CD4-positive, CD25-positive, alpha-beta regulatory T cell (primary cell): ENCODE measurements at regions not wholly inside any gene's neighbourhood (a gene's known extent, or its start where the extent isn't known, plus 50 kb on each side); places are given as distances from the start of the nearest gene placed in this dataset.

ENCODE experiments used
- ATAC-seq, 2 donors: fragments of 150-1000 bp; cut with Tn5 transposase; one replicate each; pipeline ENCODE4 v1.10.0; 2021; ENCODE audit warnings: low read depth in 2 of 2, moderate number of reproducible peaks in 2 of 2, moderate library complexity in 1 of 2
- DNase-seq, 3 donors: peaks; one replicate each; pipeline versions ENCODE4 v3.0.0 to v3.0.0-alpha.2; 2012 to 2022; ENCODE audit warnings: mixed read lengths in 1 of 3
- H3K27ac ChIP-seq: one replicate; pipeline ENCODE4 v1.7.0; 2013; ENCODE audit warnings: mild to moderate bottlenecking, low read length; ENCODE audit not compliant: insufficient read depth, poor library complexity, severe bottlenecking
- H3K27me3 ChIP-seq: one replicate; pipeline ENCODE4 v1.7.0; 2013; ENCODE audit warnings: low read length; ENCODE audit not compliant: control insufficient read depth, insufficient read depth
- H3K36me3 ChIP-seq: one replicate; pipeline ENCODE4 v1.7.0; 2013; ENCODE audit warnings: mild to moderate bottlenecking, low read length, moderate library complexity; ENCODE audit not compliant: control insufficient read depth, insufficient read depth
- H3K4me1 ChIP-seq: 2 replicates; pipeline ENCODE4 v1.7.0; 2013; ENCODE audit warnings: mild to moderate bottlenecking, low read length; ENCODE audit not compliant: insufficient read depth, control insufficient read depth, poor library complexity, severe bottlenecking
- H3K4me3 ChIP-seq: one replicate; pipeline ENCODE4 v1.7.0; 2013; ENCODE audit warnings: low read depth, mild to moderate bottlenecking, low read length, moderate library complexity
- H3K9me3 ChIP-seq, 2 experiments: 1 replicate in 1 of 2; 2 replicates in 1 of 2; pipeline ENCODE4 v1.7.0; 2013; ENCODE audit warnings: low read length in 2 of 2, mild to moderate bottlenecking in 1 of 2, moderate library complexity in 1 of 2; ENCODE audit not compliant: control insufficient read depth in 2 of 2
- H3K27ac Mint-ChIP-seq, 3 donors: one replicate each; pipeline ENCODE4 v1.8.0; 2020 to 2022; ENCODE audit warnings: mild to moderate bottlenecking in 3 of 3, mixed read lengths in 3 of 3, moderate library complexity in 2 of 3
- H3K27me3 Mint-ChIP-seq: one replicate; pipeline ENCODE4 v1.8.0; 2022; ENCODE audit warnings: mild to moderate bottlenecking, mixed read lengths
- H3K36me3 Mint-ChIP-seq: one replicate; pipeline ENCODE4 v1.8.0; 2020; ENCODE audit warnings: mixed read lengths
- H3K4me1 Mint-ChIP-seq, 4 donors: one replicate each; pipeline ENCODE4 v1.8.0; 2020 to 2022; ENCODE audit warnings: mixed read lengths in 4 of 4, mild to moderate bottlenecking in 1 of 4
- H3K4me3 Mint-ChIP-seq, 4 donors: one replicate each; pipeline ENCODE4 v1.8.0; 2020 to 2022; ENCODE audit warnings: mild to moderate bottlenecking in 4 of 4, mixed read lengths in 4 of 4, moderate library complexity in 3 of 4
- H3K9me3 Mint-ChIP-seq, 7 donors: one replicate each; pipeline ENCODE4 v1.8.0; 2020 to 2022; ENCODE audit warnings: mixed read lengths in 7 of 7, mild to moderate bottlenecking in 3 of 7, moderate library complexity in 2 of 7

DNA sequence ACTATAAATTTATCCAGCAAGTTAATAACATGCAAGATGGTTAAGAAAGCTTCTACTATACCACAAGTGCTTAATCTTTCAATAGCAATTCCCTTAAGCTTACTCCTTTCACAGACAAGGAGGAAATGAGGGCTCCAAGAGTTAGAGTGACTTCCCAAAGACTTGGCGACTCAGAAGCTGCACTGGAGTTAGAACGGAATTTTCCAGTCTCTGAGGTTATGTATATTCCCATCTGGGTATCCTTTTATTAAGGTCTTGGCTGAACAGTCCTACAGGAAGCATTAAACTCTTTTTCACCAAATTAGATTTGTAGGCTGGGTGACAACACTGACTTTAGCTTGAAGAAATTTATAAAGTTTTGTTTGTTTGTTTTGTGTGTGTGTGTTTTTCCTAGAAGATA is 256.9 kb upstream of the DPP10 start:
- ATAC-seq: no peak

DNA sequence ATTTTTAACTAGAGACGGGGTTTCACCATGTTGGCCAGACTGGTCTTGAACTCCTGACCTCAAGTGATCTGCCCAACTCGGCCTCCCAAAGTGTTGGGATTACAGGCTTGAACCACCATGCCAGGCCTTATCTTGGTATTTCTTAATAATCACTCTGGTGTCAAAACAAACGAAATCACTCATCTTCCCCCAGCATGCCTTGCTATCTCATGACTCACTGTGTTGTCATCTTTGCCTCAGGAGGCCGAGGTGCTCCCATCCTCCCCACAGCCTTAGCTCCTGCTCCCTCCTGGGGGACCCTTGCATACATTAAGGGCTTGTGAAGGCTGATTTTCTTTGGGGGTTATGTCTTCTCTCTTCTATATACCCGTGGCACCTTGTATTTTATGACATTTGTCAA is 250.1 kb upstream of the DPP10 start:
- H3K4me1 Mint-ChIP-seq: no peaks in the 10 kb centered on the region

More for the DNA sequence above, 256.9 kb upstream of the DPP10 start:
- Histone ChIP-seq H3K27me3 (peaks cover 3% of the 10 kb centered on the region), H3K9me3 (no peaks in the 10 kb centered on the region), H3K4me1 (no peaks in the 10 kb centered on the region), H3K36me3 (no peaks in the 10 kb centered on the region), H3K4me3 (no peak overlapping the region), H3K27ac (no peak overlapping the region)
- Mint-ChIP-seq H3K36me3 (no peaks in the 10 kb centered on the region), H3K4me3 (no peak overlapping the region), H3K4me1 (no peaks in the 10 kb centered on the region), H3K9me3 (peaks cover 0 to 5% (median 1%) of the 10 kb centered on the region in 7 donors), H3K27ac (no peak overlapping the region), H3K27me3 (peaks cover 8% of the 10 kb centered on the region)
- DNase-seq: no peak

DNA sequence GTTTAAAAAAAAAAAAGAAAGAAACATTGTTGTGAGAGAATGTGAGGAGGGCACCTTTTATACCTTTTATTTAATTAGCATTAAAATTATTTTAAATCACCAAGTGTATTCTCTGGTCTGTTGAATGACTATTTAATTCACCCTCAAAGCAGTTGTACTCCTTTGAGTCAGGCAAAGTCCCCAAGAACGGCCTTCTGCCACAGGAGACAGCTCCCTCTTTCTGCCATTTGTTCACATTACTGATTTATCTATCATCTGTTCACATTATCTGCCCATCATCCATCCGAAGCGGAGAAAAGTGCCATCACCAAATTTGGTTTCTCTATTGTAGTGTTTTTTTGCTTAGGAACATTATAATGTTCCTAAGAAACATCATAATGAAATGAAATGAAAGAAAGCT is 240.7 kb upstream of the DPP10 start:
- Histone ChIP-seq H3K4me1 (no peaks in the 10 kb centered on the region), H3K9me3 (no peaks in the 10 kb centered on the region), H3K27ac (no peak overlapping the region), H3K36me3 (no peaks in the 10 kb centered on the region), H3K4me3 (no peak overlapping the region), H3K27me3 (no peaks in the 10 kb centered on the region)
- no peaks in the 10 kb centered on the region for H3K4me1 Mint-ChIP-seq
- H3K27ac Mint-ChIP-seq: no peak overlapping the region
- peaks cover 0 to 2% (median 0%) of the 10 kb centered on the region in 7 donors for H3K9me3 Mint-ChIP-seq
- no peaks in the 10 kb centered on the region for H3K27me3 Mint-ChIP-seq
- DNase-seq (no peak), ATAC-seq (no peak)
- H3K36me3 Mint-ChIP-seq: no peaks in the 10 kb centered on the region
- H3K4me3 Mint-ChIP-seq: no peak overlapping the region

More for the DNA sequence above, 250.1 kb upstream of the DPP10 start:
- peaks cover 3% of the 10 kb centered on the region for H3K27me3 ChIP-seq
- H3K4me3 ChIP-seq: no peak overlapping the region
- Mint-ChIP-seq H3K9me3 (peaks cover 0 to 3% (median 0%) of the 10 kb centered on the region in 7 donors), H3K27ac (no peak overlapping the region), H3K4me3 (no peak overlapping the region), H3K36me3 (no peaks in the 10 kb centered on the region), H3K27me3 (peaks cover 2% of the 10 kb centered on the region)
- H3K36me3 ChIP-seq: no peaks in the 10 kb centered on the region
- ATAC-seq (no peak), DNase-seq (no peak)
- H3K27ac ChIP-seq: no peak overlapping the region
- no peaks in the 10 kb centered on the region for H3K4me1 ChIP-seq
- H3K9me3 ChIP-seq: no peaks in the 10 kb centered on the region

DNA sequence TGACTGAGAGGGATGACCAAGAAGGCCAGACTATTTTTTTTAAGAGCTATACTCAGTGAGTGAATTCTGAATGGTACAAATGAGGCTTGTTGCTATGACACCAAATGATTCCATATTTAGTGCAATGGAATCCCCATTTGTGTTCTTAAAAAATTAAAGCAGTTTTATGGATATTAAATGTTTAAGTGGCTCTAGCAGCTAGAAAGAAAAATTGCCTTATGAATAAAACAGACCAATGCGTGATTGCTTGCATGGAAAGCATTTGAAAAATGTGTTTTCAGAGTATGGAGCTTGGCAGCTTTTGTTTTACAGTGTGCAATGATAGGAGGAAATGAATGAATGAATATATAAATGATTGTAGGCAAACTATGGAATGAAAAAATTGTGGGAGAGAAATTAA is 238.8 kb upstream of the DPP10 start:
- H3K36me3 Mint-ChIP-seq: no peaks in the 10 kb centered on the region
- H3K36me3 ChIP-seq: no peaks in the 10 kb centered on the region

DNA sequence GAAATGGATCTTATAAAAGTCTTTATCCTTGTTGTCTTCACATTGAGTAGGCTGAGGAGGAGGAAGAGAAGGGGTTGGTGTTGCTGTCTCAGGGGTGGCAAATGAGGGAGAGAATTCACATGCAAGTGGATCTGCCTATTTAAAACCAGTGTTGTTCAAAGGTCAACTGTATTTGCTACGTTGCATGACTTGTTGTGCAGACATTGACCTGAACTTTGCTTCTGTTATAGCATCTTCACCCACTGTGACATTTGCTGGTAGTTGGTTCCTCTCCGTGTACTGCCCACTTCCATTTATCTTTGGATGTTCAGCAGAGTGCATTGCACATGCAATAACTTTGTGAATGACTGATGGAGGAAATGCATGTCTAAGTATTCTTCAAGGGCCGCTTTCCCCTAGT is 228.6 kb upstream of the DPP10 start:
- DNase-seq (no peak), ATAC-seq (no peak)
- Mint-ChIP-seq H3K27ac (no peak overlapping the region), H3K4me3 (no peak overlapping the region), H3K27me3 (peaks cover 1% of the 10 kb centered on the region), H3K9me3 (peaks cover 0 to 1% (median 0%) of the 10 kb centered on the region in 7 donors), H3K36me3 (no peaks in the 10 kb centered on the region), H3K4me1 (no peaks in the 10 kb centered on the region)
- no peak overlapping the region for H3K4me3 ChIP-seq
- H3K9me3 ChIP-seq: no peaks in the 10 kb centered on the region
- no peaks in the 10 kb centered on the region for H3K4me1 ChIP-seq
- no peak overlapping the region for H3K27ac ChIP-seq
- peaks cover 7% of the 10 kb centered on the region for H3K27me3 ChIP-seq
- H3K36me3 ChIP-seq: no peaks in the 10 kb centered on the region

More for the DNA sequence above, 238.8 kb upstream of the DPP10 start:
- ATAC-seq (no peak), DNase-seq (no peak)
- H3K27ac ChIP-seq: no peak overlapping the region
- no peak overlapping the region for H3K4me3 Mint-ChIP-seq
- H3K27ac Mint-ChIP-seq: no peak overlapping the region
- no peaks in the 10 kb centered on the region for H3K4me1 Mint-ChIP-seq
- H3K27me3 Mint-ChIP-seq: no peaks in the 10 kb centered on the region
- no peaks in the 10 kb centered on the region for H3K27me3 ChIP-seq
- no peak overlapping the region for H3K4me3 ChIP-seq
- H3K9me3 Mint-ChIP-seq: peaks cover 0 to 2% (median 0%) of the 10 kb centered on the region in 7 donors
- H3K4me1 ChIP-seq: no peaks in the 10 kb centered on the region
- no peaks in the 10 kb centered on the region for H3K9me3 ChIP-seq

DNA sequence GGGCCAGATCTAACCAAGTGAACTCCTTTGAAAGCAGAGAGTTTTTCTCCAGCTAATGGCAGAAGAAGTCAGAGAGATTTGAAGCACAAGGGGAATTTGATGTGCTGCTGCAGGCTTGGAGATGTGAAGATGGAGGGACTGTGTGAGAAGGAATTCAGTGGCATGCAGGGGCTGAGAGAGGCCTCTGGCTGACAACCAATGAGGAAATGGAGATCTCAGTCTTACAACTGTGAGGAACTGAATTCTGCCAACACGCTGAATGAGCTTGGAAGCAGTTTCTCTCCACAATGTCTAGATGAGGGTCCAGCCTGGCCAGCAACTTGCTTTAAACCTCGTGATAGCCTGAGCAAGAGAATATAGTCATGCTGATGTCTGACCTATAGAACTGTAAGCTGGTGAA is 224.1 kb upstream of the DPP10 start:
- Histone ChIP-seq H3K36me3 (no peaks in the 10 kb centered on the region), H3K9me3 (no peaks in the 10 kb centered on the region), H3K27me3 (peaks cover 7% of the 10 kb centered on the region), H3K4me1 (no peaks in the 10 kb centered on the region), H3K4me3 (no peak overlapping the region), H3K27ac (no peak overlapping the region)
- DNase-seq: no peak
- Mint-ChIP-seq H3K27ac (peak overlapping the region in 1 of 3 donors; percentile 54), H3K4me3 (no peak overlapping the region), H3K4me1 (no peaks in the 10 kb centered on the region), H3K9me3 (peaks cover 0 to 5% (median 0%) of the 10 kb centered on the region in 7 donors), H3K36me3 (no peaks in the 10 kb centered on the region), H3K27me3 (peaks cover 4% of the 10 kb centered on the region)
- ATAC-seq: no peak

DNA sequence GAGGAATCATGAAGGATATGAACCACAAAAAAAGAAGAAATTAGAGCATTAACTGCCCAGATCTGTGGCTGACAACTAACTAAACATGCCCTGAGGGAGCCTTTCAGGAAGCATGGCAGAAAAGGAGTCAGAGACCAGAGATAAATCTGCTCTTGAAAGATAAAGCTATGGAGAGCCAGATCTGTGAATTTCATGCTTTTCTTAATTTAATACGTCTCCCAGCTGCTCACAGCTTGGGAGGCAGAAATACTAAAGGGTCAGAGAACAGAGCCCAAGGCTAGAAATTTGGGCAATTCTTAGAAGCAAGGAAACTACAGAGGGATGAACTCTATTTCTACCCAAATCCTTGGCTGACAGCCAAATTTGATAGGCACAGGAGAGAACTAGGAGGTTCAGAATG is 223.0 kb upstream of the DPP10 start:
- Histone ChIP-seq H3K4me1 (no peaks in the 10 kb centered on the region), H3K36me3 (no peaks in the 10 kb centered on the region), H3K27ac (no peak overlapping the region), H3K4me3 (no peak overlapping the region), H3K9me3 (no peaks in the 10 kb centered on the region), H3K27me3 (peaks cover 7% of the 10 kb centered on the region)
- Mint-ChIP-seq H3K27me3 (peaks cover 4% of the 10 kb centered on the region), H3K4me3 (no peak overlapping the region), H3K36me3 (no peaks in the 10 kb centered on the region), H3K4me1 (no peaks in the 10 kb centered on the region), H3K27ac (no peak overlapping the region), H3K9me3 (peaks cover 0 to 5% (median 0%) of the 10 kb centered on the region in 7 donors)
- DNase-seq (no peak), ATAC-seq (no peak)

DNA sequence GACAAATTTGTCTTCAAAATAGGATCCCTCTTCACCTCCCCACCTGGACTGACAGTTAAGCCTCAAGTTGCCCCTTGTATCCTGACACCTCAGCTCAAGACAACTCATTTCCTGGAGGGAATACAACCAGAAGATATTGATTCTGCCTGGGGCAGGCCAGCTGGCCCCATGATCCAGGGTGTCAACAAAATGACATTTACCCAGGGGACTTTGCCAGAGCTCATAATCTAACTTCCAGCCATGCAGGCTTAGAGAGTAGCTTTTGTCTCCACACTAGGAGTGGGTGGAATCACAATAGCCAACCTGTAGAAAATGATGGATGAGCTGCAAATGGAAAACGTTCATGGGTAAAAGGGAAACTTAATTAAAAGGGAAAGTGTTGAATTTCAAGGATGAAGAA is 220.1 kb upstream of the DPP10 start:
- Histone ChIP-seq H3K4me3 (no peak overlapping the region), H3K36me3 (no peaks in the 10 kb centered on the region), H3K9me3 (no peaks in the 10 kb centered on the region), H3K27ac (no peak overlapping the region), H3K27me3 (peaks cover 2% of the 10 kb centered on the region), H3K4me1 (no peaks in the 10 kb centered on the region)
- no peak overlapping the region for H3K4me3 Mint-ChIP-seq
- ATAC-seq (no peak), DNase-seq (no peak)
- H3K27me3 Mint-ChIP-seq: peaks cover 4% of the 10 kb centered on the region
- H3K4me1 Mint-ChIP-seq: no peaks in the 10 kb centered on the region
- no peaks in the 10 kb centered on the region for H3K36me3 Mint-ChIP-seq
- H3K9me3 Mint-ChIP-seq: peaks cover 0 to 5% (median 2%) of the 10 kb centered on the region in 7 donors
- H3K27ac Mint-ChIP-seq: no peak overlapping the region
